ENCODE measurements at regions not wholly inside any gene's neighbourhood (a gene's known extent, or its start where the extent isn't known, plus 50 kb on each side); places are given as distances from the start of the nearest gene placed in this dataset.

DNA sequence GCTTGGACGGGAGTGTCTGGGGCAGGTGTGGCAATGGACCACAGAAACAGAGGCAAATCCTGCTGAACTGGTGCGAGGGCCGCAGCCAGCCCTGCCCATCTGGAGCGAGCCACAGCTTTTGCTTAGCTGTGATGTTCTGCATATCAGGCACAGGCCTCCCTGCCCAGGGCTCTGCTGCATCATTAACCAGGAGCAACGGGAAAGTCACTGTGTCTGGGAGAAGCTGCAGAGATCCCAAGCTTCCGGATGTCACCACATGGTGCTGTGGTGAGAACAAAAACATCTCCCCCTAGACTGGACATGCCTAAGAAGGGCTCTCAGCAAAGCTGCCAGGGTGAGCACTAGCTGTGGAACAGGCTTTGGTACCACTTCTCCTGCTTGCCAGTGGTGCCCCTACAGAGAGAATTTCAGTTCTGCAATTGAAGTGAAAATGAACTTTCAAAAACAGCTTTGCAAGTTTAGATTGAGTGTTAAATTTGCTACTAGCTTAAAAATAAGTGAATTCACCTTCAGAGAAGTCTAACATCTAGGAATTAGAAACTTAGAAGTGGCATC lies 172.9 kb upstream of the MYT1L start:
- no peak for TF ChIP-seq YY1 (IDR thresholded peaks at IDR 0.05; ENCODE audit: insufficient read depth, insufficient read length)
- no peak for TF ChIP-seq SUZ12 (IDR thresholded peaks at IDR 0.05; ENCODE audit: extremely low read depth, insufficient read depth, insufficient read length)
- no peak for TF ChIP-seq ZNF274 (IDR thresholded peaks at IDR 0.05; ENCODE audit: low read depth, low read length)

Measured in NT2/D1 (cell line).